HUES64 (cell line): ENCODE measurements at regions not wholly inside any gene's neighbourhood (a gene's known extent, or its start where the extent isn't known, plus 50 kb on each side); places are given as distances from the start of the nearest gene placed in this dataset.
"Not testable (repeated sequence)": the region's sequence is repeated elsewhere in the genome, so short reads cannot be mapped to it uniquely, and the experiment has no call there.

Experiments used
- H3K27ac ChIP-seq: 2 replicates; pipeline ENCODE4 v1.7.0; 2013; ENCODE audit warnings: low read depth, low read length, inconsistent platforms
- H3K27me3 ChIP-seq: 2 replicates; pipeline ENCODE4 v1.6.1; 2013; ENCODE audit warnings: mild to moderate bottlenecking, low read length; ENCODE audit not compliant: insufficient read depth
- H3K36me3 ChIP-seq: 2 replicates; pipeline ENCODE4 v1.6.1; 2013; ENCODE audit warnings: mild to moderate bottlenecking, low read length; ENCODE audit not compliant: insufficient read depth
- H3K4me1 ChIP-seq: 2 replicates; pipeline ENCODE4 v1.6.1; 2013; ENCODE audit warnings: mild to moderate bottlenecking, low read length, moderate library complexity; ENCODE audit not compliant: insufficient read depth
- H3K4me3 ChIP-seq: 2 replicates; pipeline ENCODE4 v1.5.1; 2013; ENCODE audit warnings: mild to moderate bottlenecking, low read length, moderate library complexity
- H3K9ac ChIP-seq: 2 replicates; pipeline ENCODE4 v1.6.1; 2013; ENCODE audit warnings: mild to moderate bottlenecking, low read depth, low read length
- H3K9me3 ChIP-seq: 2 replicates; pipeline ENCODE4 v1.6.1; 2013; ENCODE audit warnings: low read depth, low read length; ENCODE audit not compliant: insufficient read depth
- WGBS: fragments of 150-250, 120-280 bp; methylation state at CpG from one replicate; pipeline ENCODE4 v1.1.7; 2013; ENCODE audit warnings: missing lambda C conversion rate; 5-methylcytosine and 5-hydroxymethylcytosine counted together

- not testable (repeated sequence) for H3K36me3 ChIP-seq, H3K27ac ChIP-seq, H3K4me1 ChIP-seq
These were observed 1490.8 kb downstream of the FOXD4L5 start for GRCh38 chr9:63794081-63794685.

GRCh38 chr9:63787454-63787853 is 1497.6 kb downstream of the FOXD4L5 start:
- not testable (repeated sequence) for H3K36me3 ChIP-seq, H3K27me3 ChIP-seq, H3K27ac ChIP-seq, H3K4me3 ChIP-seq, H3K4me1 ChIP-seq, H3K9ac ChIP-seq
- 41% methylated on average over 3 of the region's 3 CpGs for WGBS
- H3K9me3 ChIP-seq: peaks cover 26% of the 10 kb centered on the region

More at GRCh38 chr9:63794081-63794685, 1490.8 kb downstream of the FOXD4L5 start:
- H3K9ac ChIP-seq, H3K27me3 ChIP-seq, H3K4me3 ChIP-seq: not testable (repeated sequence)
- WGBS: 71% methylated on average over 7 of the region's 8 CpGs
- peaks cover 33% of the 10 kb centered on the region for H3K9me3 ChIP-seq

GRCh38 chr9:63785059-63785458 is 1500.0 kb downstream of the FOXD4L5 start:
- H3K27ac ChIP-seq, H3K9ac ChIP-seq, H3K4me3 ChIP-seq, H3K36me3 ChIP-seq, H3K4me1 ChIP-seq, H3K27me3 ChIP-seq: not testable (repeated sequence)
- 92% methylated on average over 13 of the region's 15 CpGs for WGBS
- H3K9me3 ChIP-seq: peaks cover 15% of the 10 kb centered on the region

- not testable (repeated sequence) for H3K27me3 ChIP-seq, H3K4me3 ChIP-seq, H3K4me1 ChIP-seq, H3K27ac ChIP-seq, H3K36me3 ChIP-seq, H3K9ac ChIP-seq
- peaks cover 15% of the 10 kb centered on the region for H3K9me3 ChIP-seq
- WGBS: 91% methylated on average over 15 of the region's 21 CpGs
These were observed 1500.6 kb downstream of the FOXD4L5 start for GRCh38 chr9:63784421-63784820.

GRCh38 chr9:63781817-63782439 is 1503.1 kb downstream of the FOXD4L5 start:
- not testable (repeated sequence) for H3K27me3 ChIP-seq, H3K9me3 ChIP-seq, H3K27ac ChIP-seq, H3K36me3 ChIP-seq, H3K9ac ChIP-seq, H3K4me1 ChIP-seq, H3K4me3 ChIP-seq
- WGBS: 95% methylated on average over 23 of the region's 33 CpGs

- H3K27ac ChIP-seq, H3K9me3 ChIP-seq, H3K4me1 ChIP-seq, H3K27me3 ChIP-seq, H3K9ac ChIP-seq, H3K36me3 ChIP-seq, H3K4me3 ChIP-seq: not testable (repeated sequence)
- WGBS: 92% methylated on average over 35 of the region's 35 CpGs
These were observed 1503.6 kb downstream of the FOXD4L5 start for GRCh38 chr9:63781390-63781789.

GRCh38 chr9:63776220-63776619 is 1508.8 kb downstream of the FOXD4L5 start:
- 85% methylated on average over 1 of the region's 7 CpGs for WGBS
- H3K4me1 ChIP-seq, H3K4me3 ChIP-seq, H3K27me3 ChIP-seq, H3K9me3 ChIP-seq, H3K9ac ChIP-seq, H3K36me3 ChIP-seq, H3K27ac ChIP-seq: not testable (repeated sequence)

- H3K9me3 ChIP-seq, H3K4me1 ChIP-seq, H3K27ac ChIP-seq, H3K4me3 ChIP-seq, H3K36me3 ChIP-seq, H3K9ac ChIP-seq, H3K27me3 ChIP-seq: not testable (repeated sequence)
- 84% methylated on average over 14 of the region's 14 CpGs for WGBS
These were observed 1510.0 kb downstream of the FOXD4L5 start for GRCh38 chr9:63775092-63775426.

GRCh38 chr9:63774369-63775091 is 1510.5 kb downstream of the FOXD4L5 start:
- WGBS: 94% methylated on average over 10 of the region's 15 CpGs
- not testable (repeated sequence) for H3K27me3 ChIP-seq

GRCh38 chr9:63762230-63762629 is 1522.8 kb downstream of the FOXD4L5 start:
- H3K36me3 ChIP-seq, H3K4me1 ChIP-seq, H3K27me3 ChIP-seq, H3K9ac ChIP-seq, H3K27ac ChIP-seq, H3K4me3 ChIP-seq: not testable (repeated sequence)
- WGBS: 80% methylated on average over 11 of the region's 13 CpGs
- peaks cover 20% of the 10 kb centered on the region for H3K9me3 ChIP-seq

More at GRCh38 chr9:63774369-63775091, 1510.5 kb downstream of the FOXD4L5 start:
- H3K4me1 ChIP-seq, H3K9ac ChIP-seq, H3K4me3 ChIP-seq, H3K27ac ChIP-seq, H3K9me3 ChIP-seq, H3K36me3 ChIP-seq: not testable (repeated sequence)

- H3K9me3 ChIP-seq: peaks cover 10% of the 10 kb centered on the region
- WGBS: 88% methylated on average over 4 of the region's 4 CpGs
- not testable (repeated sequence) for H3K4me3 ChIP-seq
These were observed 1556.0 kb downstream of the FOXD4L5 start for GRCh38 chr9:63729021-63729420.

More at GRCh38 chr9:63729021-63729420, 1556.0 kb downstream of the FOXD4L5 start:
- not testable (repeated sequence) for H3K27me3 ChIP-seq, H3K27ac ChIP-seq, H3K36me3 ChIP-seq, H3K9ac ChIP-seq, H3K4me1 ChIP-seq
